ENCODE measurements at regions not wholly inside any gene's neighbourhood (a gene's known extent, or its start where the extent isn't known, plus 50 kb on each side); places are given as distances from the start of the nearest gene placed in this dataset.
"Not testable (repeated sequence)": the region's sequence is repeated elsewhere in the genome, so short reads cannot be mapped to it uniquely, and the experiment has no call there.

DNA sequence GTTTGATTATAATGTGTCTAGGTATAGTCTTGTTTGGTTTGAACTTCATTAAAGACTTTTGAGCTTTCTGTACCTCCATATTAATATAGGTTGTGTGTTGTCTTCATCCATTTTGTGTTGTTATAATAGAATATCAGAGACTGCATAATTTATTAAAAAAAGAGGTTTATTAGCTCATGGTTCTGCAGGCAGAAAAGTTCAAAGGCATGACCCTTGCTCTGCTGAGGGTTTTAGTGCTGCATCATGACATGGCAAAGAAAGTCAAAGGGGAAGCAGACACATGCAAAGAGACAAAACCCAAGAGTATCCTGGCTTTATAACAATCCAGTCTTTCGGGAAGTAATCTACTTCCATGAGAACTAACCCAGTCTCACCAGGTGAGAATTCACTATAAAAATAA lies 358.2 kb downstream of the EDEM1 start:
- DNase-seq, result no peak

DNA sequence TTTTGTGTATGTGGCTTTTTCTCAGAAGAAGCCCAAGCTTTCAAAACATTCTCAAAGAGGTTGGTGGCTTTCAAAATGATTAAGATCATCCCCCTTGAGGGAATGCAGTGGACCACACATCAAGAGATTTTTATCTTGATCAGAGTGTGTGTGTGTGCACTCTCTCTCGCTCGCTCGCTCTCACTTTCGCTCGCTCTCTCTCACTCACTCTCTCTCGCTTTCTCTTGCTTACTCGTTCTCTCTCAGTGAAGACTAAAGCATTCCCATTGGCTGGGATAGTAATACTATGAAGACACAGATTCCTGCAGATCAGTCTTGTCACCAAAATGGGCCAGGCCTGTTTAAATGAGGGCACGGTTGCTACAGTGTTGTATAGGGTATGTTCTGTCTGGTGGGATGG lies 365.7 kb downstream of the EDEM1 start:
- DNase-seq, result no peak

DNA sequence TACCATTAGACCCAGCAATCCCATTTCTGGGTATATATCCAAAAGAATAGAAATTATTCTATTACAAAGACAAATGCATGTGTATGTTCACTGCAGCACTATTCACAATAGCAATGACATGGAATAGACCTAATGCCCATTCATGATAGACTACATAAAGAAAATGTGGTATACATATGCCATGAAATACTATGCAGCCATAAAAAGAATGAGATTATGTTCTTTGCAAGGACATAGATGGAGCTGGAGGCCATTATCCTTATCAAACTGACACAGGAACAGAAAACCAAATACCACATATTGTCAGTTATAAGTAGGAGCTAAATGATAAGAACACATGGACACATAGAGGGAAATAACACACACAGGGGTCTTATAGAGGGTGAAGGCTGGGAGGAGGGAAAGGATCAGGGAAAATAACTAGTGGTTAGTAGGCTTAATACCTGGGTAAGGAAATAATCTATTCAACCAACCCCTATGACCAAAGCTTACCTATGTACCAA lies 366.8 kb downstream of the EDEM1 start:
- no peak for DNase-seq

DNA sequence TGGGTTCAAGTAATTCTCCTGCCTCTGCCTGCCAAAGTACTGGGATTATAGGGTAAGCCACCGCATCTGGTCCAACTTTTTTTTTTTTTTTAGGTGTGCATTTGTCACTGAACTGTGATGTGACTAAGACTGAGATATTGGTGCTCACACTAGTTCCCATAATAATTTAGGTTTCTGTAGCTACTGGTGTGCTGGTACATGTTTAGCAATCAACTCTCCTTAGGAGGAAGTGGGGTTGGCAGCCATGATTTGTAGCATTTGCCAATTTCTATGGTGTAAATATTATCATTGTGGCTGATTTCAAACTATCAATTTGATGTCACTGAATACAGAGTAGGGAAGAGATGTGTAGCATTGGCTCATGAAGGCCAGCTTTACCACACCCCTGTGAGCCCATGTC lies 372.7 kb downstream of the EDEM1 start:
- DNase-seq, result no peak

DNA sequence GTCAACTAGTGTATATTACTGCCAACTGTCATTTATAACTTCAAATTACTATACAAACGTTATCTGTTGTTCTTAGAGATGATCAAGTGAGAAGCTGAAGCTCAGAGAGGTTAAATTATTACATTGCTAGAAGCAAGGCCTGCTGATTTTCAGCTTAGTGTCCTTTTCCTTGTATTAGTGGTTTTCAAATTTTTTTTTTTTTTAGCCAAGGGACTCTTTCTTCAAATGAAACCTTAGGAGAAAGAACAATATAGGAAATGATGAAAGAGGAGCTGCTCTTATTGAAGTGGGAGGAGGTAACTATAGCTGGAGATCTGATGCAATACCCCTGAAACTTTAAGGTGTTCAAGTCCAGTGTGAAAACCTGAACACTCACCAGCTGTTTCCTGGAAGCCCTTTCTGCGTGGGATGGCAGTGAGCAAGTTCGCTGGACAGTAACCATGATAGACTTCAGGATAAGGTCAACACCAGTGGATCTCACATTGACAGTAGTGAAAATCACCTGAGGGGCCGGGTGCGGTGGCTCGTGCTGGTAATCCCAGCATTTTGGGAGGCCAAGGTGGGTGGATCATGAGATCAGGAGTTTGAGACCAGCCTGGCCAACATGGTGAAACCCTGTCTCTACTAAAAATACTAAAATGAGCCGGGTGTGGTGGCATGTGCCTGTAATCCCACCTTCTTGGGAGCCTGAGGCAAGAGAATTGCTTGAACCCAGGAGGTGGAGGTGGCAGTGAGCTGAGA lies 376.2 kb downstream of the EDEM1 start:
- DNase-seq, result peak; percentile 11

DNA sequence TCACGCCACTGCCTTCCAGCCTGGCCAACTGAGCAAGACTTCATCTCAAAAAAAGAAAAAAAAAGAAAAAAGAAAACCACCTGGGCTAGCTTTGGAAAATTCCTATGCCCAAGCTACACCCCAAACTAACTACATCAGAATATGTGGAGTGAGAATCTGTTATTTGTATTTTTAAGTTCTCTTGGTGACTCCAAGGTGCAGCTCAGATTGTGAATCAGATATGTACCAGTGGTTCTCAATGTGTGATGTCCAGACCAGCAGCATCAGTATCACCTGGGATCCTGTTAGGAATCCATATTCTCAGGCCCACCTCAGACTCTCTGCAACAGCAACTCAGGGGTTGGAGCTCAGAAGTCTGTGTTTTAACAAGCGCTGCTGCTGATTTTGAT lies 376.8 kb downstream of the EDEM1 start:
- DNase-seq, result no peak

DNA sequence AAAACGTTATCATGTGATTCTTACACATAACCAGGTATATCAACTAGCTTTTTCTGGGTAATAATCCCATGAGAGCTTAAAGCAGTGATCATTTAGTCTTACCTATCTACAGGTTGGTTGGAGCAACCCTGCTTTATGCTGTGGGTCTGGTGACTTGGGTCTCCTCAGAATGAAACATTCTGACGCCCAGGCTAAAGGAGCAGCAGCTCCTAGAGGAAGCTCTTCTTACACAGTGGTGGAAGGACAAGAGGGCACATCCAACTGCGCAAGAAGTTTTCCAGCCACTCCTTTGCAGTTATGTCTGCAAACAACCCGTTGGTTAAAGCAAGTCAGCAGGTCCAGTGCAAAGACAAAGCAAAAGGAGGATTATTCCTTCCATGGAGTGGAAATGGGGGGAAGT lies 377.5 kb downstream of the EDEM1 start:
- no peak for DNase-seq

DNA sequence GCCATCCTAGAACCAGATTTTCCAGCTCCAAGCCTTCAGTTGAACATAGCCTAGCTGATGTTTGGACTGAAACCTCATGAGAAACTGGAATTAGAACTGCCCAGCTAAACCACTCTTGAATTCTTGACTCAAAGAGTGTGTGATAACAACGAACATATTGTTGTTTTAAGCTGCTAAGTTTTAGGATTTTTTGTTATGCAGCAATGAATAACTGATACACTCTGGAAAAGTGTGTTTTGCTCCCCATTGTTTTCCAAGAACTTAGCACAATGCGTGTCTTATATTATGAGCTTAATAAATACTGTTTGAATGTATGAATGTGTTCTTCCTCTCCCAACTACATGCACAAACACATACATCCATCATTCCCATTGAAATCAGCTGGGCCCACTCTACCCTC lies 379.6 kb downstream of the EDEM1 start:
- no peak for DNase-seq

DNA sequence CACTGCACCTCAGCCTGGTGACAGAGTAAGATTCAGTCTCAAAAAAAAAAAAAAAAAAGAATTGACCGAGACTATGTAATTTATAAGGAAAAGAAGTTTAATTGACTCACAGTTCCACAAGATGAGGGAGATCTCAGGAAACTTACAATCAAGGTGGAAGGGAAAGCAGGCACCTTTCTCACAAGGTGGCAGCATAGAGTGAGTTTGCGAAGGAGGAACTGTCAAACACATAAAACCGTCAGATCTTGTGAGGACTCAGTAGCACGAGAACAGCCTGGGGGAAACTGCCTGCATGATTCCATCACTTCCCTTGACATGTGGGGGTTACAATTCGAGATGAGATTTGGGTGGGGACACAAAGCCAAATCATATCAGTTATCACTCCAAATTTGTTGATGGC lies 380.9 kb downstream of the EDEM1 start:
- no peak for DNase-seq

DNA sequence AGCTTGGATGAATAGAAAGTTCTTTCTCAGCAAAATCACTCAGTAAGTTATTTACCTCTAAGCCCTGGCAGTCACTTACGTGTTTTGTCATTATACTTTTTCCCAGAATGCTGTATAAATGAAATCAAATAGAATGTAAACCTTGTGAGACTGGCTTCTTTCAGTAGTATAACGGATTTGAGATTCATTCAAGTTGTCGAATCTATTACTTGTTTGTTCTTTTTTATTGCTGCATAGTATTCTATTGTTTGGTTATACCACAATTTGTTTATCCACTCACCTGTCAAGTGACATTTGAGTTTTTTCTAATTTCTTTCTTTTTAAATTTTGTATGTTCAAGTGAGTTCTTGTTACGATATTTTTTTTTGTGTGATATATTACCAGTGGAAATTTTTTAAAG lies 381.6 kb downstream of the EDEM1 start:
- no peak for DNase-seq

DNA sequence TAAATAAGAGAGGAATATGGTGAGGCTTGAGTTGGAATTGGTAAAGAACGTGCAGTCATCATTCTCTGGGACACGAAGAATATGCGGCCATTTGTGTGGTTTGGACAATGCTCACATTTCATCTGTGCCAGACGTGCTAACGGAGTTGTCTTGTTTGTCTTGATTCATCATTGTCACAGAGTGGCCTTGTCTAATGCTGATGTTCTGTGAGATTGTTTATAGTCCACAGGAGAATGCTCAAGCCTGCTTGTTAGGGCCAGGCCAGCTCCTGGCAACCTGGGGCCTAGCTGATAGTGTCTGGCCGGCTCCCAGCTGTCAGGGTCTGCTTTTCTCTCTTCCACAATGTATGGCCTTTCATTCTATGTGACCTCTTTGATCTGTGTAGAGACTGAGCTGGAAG lies 384.7 kb downstream of the EDEM1 start:
- no peak for DNase-seq

DNA sequence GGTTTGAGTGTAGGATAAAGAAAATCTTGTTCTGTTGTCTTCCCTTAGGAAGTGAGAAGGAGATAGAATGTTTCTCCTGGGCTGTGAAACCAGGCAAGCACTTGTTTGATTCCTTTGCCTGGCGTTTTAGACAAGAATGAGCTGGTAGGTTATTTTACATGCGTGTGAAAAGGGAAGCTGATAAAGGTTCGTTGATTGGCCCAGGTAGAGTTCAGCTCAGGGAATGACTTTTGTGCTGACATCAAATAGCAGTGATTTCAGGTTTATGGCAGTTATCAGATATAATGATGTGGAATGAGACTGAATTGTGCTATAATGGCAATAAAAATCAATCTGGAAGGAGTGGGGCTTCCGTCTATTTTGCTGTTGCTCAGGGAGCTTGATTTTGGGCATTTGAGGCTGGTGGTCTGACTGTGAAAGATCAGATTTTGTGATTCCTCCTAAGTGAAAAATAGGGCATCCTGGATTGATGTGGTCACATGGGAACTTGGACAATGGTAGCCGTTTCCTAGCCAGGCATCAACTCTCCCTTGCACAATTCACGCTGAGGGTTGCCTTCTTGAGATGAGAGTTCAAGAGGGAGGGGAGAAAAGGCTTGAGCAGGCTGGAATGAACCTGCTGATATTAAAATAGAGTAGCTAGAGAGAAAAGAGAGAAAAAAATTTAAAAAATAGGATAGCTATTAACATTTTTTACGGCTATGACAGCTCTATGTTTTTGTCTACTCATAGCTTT lies 388.9 kb downstream of the EDEM1 start:
- no peak for DNase-seq

DNA sequence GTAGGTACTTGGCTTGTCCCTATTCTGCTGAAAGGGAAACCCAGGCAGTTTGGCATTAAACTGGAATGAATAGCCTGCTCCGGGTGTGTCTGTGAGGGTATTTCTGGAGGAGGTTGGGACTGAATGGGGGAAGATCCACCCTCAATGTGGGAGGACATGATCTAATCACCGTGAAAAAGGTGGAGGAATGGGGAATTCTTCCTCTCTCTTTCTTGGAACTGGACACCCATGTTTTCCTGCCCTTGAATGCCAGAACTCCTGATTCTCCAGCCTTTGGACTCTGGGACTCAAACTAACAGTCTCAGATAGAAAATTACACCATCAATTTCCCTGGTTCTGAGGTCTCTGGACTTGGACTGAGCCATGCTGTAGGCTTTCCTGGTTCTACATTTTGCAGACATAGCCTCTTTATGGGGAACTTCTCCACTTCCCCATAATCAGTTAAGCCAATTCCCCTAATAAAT lies 391.7 kb downstream of the EDEM1 start:
- DNase-seq, result no peak

DNA sequence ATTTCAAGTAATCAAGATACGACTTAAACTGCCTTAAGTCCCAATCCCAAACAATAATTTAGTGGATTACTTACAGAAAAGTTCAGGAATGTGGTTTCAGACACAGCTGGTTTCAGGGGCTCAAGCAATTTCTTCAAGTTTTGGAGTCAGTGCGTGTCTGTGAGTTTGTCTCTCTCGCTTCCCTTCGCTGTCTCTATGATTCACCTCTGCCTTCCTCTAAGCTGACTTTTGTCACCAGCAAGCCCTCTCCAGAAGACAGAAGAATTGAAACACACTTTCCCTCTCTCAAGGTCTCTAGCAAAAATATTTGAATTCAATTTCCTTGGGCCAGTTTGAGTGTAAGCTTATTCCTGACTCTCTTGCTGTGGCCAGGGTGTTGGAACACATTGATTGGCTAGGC lies 392.4 kb downstream of the EDEM1 start:
- DNase-seq, result no peak

DNA sequence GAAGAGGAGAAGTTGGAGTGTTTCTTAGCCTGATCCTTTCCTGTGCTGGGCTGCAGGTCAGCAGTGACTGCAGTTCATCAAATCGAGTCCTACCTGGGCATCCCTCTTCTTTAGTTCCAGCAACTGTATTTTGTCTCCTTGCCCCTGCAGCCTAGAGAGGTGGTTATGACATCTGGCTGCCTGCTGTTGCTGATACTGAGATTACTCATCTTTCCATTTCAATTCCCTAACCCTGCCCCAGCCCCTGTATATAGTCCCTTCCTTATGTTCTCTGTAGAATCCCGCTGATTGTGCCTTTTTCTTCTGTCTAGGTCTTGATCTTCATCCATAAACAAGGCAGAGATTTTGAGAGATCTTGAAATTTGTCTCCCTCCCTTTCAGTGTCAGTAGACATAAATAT lies 393.3 kb downstream of the EDEM1 start:
- DNase-seq, result no peak

DNA sequence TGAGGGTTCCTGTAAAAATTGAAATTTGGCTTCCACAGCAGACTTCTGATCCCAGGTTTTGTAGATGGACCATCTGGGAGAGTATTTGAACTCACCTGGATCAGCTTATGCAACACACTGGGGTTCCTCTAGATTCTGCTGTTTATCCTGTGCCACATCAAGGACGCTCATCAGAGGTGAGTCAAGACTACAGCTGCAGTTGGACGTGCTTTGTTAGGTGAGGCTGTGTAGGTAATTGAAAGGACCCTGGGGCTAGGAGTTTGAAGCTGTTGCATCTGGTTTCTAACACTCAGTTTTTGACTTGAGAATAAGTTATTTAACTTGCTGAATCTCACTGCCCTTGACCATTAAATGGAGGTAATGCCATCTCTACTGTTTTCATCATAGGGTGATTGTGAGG lies 394.2 kb downstream of the EDEM1 start:
- no peak for DNase-seq

DNA sequence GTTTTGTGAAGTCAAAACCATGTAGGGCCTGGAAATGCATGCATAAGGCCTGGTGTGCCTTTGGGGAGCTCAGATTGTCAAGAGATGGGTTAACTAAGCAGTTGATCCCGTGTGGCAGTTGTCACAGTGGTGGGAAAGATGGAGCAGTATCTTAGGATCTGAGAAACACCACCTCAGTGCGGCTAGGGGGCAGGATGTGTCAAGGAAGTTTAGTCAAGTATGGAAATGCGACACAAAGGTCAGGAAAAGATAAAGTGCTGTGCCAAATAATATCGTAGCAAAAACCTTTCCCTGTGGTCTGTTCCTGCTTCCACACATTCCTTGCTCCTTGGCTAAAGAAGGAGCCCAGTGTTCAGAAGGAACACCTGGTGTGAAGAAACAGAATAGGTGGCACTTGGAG lies 396.4 kb downstream of the EDEM1 start:
- no peak for DNase-seq

DNA sequence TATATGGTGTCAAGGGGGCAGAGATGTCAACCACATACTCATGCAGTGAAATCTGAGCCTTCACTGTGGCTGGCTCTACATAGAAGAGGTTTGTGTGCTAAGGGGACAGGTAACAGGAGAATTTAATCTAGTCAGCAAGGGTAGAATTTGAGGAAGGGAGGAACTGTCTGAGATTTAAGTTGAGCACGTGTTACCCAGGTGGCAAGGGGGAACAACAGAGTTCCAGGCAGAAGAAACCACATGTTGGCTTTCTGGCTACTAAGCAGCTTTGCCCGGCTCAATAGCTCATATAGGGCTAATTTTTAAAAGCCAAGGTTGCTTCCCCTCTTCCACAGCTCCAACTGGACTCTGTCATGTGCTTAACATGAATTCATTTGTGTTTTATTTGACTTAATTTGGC lies 397.6 kb downstream of the EDEM1 start:
- DNase-seq, result no peak

DNA sequence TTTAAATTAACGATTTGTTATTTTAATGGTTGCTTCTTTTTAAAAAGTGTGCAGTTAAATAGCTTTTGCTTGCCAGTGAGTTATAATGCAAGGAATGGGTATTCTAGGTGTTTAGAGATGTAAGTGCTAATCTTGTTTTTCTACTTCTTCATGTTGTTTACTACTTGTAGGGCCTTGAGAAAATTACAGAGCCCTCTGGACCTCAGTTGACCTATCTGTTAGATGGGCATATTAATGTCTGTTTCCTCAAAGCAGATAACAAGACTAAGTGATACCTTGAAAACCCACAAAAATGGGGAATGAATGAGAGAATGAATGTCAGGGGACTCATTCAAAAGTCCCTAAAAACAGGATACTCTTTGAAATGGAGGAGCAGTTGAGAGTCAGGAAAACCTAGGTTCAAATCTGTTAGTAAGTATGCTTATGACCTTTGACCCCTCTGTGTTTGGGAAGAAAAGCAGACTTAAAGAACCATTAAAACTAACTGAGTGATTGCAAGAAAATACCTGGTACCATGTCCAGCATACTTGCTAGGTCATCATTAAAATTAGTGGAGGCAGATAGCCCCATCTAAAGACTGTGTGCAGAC lies 419.5 kb downstream of the EDEM1 start:
- DNase-seq, result no peak

DNA sequence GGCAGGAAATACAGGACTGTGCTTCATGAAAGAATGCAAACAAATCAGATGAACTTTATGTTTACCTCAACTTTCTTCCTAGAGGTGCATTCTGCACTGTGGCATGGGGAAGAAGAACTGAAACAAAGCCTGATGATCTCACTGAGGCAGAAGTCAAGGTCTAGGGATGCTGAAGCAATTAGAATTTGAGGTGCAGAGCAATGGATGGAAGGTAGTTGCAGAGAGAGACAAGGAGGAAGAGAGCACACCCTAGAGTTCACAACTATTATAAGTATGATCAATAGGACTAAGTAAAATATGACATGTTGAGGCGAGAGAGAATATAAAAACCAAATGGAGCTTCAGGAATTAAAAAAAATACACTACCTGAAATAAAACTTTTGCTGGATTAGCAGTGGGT lies 420.1 kb downstream of the EDEM1 start:
- no peak for DNase-seq

DNA sequence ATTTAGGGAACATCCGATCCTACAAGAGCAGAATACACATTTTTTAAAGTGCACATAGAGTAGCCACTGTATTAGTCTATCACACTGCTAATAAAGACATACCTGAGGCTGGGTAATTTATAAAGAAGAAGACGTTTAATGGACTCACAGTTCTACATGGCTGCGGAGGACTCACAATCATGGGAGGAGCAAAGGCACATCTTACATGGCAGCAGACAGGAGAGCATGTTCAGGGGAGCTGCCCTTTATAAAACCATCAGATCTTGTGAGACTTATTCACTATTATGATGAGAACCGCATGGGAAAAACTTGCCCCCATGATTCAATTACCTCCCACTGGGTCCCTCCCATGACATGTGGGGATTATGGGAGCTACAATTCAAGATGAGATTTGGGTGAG lies 421.5 kb downstream of the EDEM1 start:
- DNase-seq, result not testable (repeated sequence)

DNA sequence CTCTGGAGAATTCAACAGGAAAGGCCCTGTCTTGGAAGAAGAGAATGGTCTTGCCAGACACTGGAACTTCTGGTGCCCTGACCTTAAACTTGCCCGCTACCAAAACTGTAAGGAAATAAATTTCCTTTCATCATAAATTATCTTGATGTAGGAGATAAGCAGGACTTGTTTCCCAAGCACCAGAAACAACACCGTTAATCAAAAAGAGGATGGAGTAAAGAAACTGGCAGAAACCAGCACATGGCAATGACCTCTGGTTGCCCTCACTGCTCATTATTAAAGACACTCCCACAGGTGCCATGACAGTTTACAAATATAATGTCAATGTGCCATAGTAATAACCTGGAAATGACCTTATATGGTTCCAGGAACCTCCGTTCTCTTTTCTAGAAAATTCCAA lies 426.1 kb downstream of the EDEM1 start:
- peak; percentile 42 for DNase-seq

DNA sequence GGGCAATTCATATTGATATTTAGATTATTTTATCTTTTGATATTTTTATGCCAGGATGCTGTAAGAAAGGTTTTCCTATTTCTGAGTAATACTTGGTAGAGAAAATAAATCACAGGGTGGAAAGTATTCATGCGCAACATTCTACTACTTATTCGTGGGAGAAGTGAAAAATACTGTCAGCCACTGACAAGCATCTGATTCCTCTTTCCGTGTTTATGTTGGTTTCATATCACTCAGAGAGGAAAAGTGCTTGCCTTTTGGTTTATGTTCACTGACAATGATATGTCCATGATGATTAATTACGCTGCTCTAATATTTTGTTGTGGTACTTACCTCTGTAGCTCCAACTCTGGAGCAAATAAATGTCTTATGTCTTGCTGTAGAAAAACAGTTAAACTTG lies 429.4 kb downstream of the EDEM1 start:
- DNase-seq, result peak; percentile 7
